ENCODE measurements at regions not wholly inside any gene's neighbourhood (a gene's known extent, or its start where the extent isn't known, plus 50 kb on each side); places are given as distances from the start of the nearest gene placed in this dataset.

DNA sequence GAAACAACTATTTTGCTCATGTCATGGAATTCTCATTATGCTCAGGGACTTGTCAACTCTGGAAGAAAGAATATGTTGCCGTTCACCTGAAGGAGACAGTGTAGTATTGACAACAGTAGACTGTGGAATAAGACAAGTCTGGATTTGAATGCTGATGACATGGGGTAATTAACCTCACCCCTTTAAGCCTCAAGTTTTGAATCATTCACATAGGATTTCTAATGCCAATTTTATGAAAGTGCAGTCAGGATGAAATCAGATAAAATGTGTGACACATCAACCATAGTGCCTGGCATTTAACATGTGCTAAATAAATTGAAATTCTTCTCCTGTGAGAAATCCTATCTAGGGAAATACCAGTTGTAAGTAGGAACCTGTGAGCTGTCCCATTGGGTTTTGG, 305.8 kb downstream of the KIF20B start:
- TF ChIP-seq, protein P1, sequence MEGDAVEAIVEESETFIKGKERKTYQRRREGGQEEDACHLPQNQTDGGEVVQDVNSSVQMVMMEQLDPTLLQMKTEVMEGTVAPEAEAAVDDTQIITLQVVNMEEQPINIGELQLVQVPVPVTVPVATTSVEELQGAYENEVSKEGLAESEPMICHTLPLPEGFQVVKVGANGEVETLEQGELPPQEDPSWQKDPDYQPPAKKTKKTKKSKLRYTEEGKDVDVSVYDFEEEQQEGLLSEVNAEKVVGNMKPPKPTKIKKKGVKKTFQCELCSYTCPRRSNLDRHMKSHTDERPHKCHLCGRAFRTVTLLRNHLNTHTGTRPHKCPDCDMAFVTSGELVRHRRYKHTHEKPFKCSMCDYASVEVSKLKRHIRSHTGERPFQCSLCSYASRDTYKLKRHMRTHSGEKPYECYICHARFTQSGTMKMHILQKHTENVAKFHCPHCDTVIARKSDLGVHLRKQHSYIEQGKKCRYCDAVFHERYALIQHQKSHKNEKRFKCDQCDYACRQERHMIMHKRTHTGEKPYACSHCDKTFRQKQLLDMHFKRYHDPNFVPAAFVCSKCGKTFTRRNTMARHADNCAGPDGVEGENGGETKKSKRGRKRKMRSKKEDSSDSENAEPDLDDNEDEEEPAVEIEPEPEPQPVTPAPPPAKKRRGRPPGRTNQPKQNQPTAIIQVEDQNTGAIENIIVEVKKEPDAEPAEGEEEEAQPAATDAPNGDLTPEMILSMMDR (IDR thresholded peaks at IDR 0.05; ENCODE audit: insufficient read depth, low read depth, low read length): no peak
- no peak for TF ChIP-seq EZH2 (IDR thresholded peaks at IDR 0.05; ENCODE audit: insufficient read depth, low read length)
